Heart left ventricle (tissue), 16 donors: ENCODE measurements at regions not wholly inside any gene's neighbourhood (a gene's known extent, or its start where the extent isn't known, plus 50 kb on each side); places are given as distances from the start of the nearest gene placed in this dataset.

ENCODE experiments used
- ATAC-seq, 4 donors: fragments of 200-7000 bp; cut with Tn5 transposase; one replicate each; pipeline ENCODE4 v1.9.1; 2020 to 2022; ENCODE audit warnings: moderate library complexity in 4 of 4, mild to moderate bottlenecking in 3 of 4, moderate number of reproducible peaks in 1 of 4
- DNase-seq, 5 donors: peaks; one replicate each; pipeline ENCODE4 v3.0.0-alpha.2; 2020
- H3K27ac ChIP-seq, 12 donors: fragments of 200-600 bp; sonication (generic) in 4 of 12; one replicate each; pipeline versions ENCODE4 v1.5.0 to v1.8.0; 2016 to 2022; ENCODE audit warnings: mild to moderate bottlenecking in 2 of 12
- H3K27me3 ChIP-seq, 9 donors: fragments of 200-600 bp; sonication (generic) in 2 of 9; one replicate each; pipeline versions ENCODE4 v1.5.1 to v1.8.0; 2016 to 2022; ENCODE audit warnings: mild to moderate bottlenecking in 3 of 9
- H3K36me3 ChIP-seq, 9 donors: fragments of 200-600 bp; sonication (generic) in 2 of 9; one replicate each; pipeline versions ENCODE4 v1.5.0 to v1.8.0; 2018 to 2022; ENCODE audit warnings: mild to moderate bottlenecking in 2 of 9
- H3K4me1 ChIP-seq, 12 donors: fragments of 200-600 bp; sonication (generic) in 4 of 12; one replicate each; pipeline versions ENCODE4 v1.5.0 to v1.8.0; 2016 to 2022; ENCODE audit warnings: mild to moderate bottlenecking in 3 of 12
- H3K4me3 ChIP-seq, 12 donors: fragments of 200-600 bp; sonication (generic) in 4 of 12; one replicate each; pipeline versions ENCODE4 v1.5.0 to v1.8.0; 2017 to 2022; ENCODE audit warnings: mild to moderate bottlenecking in 9 of 12, moderate library complexity in 4 of 12
- H3K9me3 ChIP-seq, 12 donors: fragments of 200-600 bp; sonication (generic) in 4 of 12; one replicate each; pipeline versions ENCODE4 v1.5.0 to v1.8.0; 2016 to 2022; ENCODE audit warnings: mild to moderate bottlenecking in 1 of 12
- POLR2A ChIP-seq, 2 donors: fragments of 450-650 bp; IDR thresholded peaks; one replicate each; pipeline ENCODE4 v1.6.1; 2017; ENCODE audit warnings: antibody characterized with exemption in 2 of 2, mild to moderate bottlenecking in 2 of 2, moderate library complexity in 2 of 2
- WGBS, 4 donors: extraction: QIAGEN DNeasy Blood & Tissue Kit in 2 of 4; methylation state at CpG; one replicate each; pipeline versions ENCODE4 v1.1.5 to v1.1.7; 2013 to 2018; 5-methylcytosine and 5-hydroxymethylcytosine counted together
- intact Hi-C, 10 donors: fragments of 100-400 bp; cut with DNase I; formaldehyde crosslinking; loops; one replicate each; pipeline versions ENCODE4 v1.11.1 to v1.14.2; 2022
- TF ChIP-seq, protein P1 (sequence below), 12 donors: fragments of 200-600 bp; sonication (generic) in 4 of 12; IDR thresholded peaks; one replicate each; pipeline versions ENCODE4 v1.5.0 to v1.8.0; 2018 to 2022; ENCODE audit warnings: antibody characterized with exemption in 12 of 12, mild to moderate bottlenecking in 5 of 12
- donor health status: ischemic (EF 13 %, LVEDD 7.1; RV severe dilation, severe dysfunction).
- donor health status: healthy with polysubstance abuse.
- donor health status: DM: no; HTN: yes; CAD: no.
- donor health status: DM: no; HTN: no; CAD: no.
- donor health status: ischemic (EF 25% LVEDD 6.9; RV normal size, moderate dysfunction).
- donor health status: ischemic (EF 25% LVEDD 5.7; RV mildly dilated, moderate dysfunction).
- donor health status: healthy.
- donor health status: DM: yes; HTN: yes; CAD: no.
- donor health status: ischemic (EF 35%, LVEDD 5.7; RV mildly dilated, moderate dysfunction).
- donor health status: nonischemic (EF 11% LVEDD 7.7; RV severe dilation, severe dysfunction).
- donor health status: DM: yes; HTN: yes; CAD: no.
- donor health status: PGD.
- donor health status: ischemic (EF 29% LVEDD 5.4; RV normal size, mild dysfunction).
- donor health status: nonischemic (EF 23%, LVEDD 6.1; RV moderate dilation, normal function).

DNA sequence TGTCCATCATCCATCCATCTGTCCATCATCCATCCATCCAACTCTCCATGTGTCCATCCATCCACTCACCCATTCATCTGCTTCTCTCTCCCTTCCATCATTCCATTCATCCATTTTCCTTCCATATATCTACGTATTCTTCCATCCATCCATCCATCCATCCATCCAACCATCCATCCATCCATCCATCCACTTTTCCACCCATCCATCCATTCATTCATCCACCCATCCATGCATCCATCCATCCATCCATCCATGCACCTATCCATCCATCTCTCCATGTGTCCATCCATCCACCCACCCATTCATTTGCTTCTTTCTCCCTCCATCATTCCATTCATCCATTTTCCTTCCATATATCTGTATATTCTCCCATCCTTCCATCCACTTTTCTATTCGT is 214.0 kb upstream of the RTL1 start:
- WGBS, 4 donors = 60 to 75% (median 69%) methylated on average over 2 of the region's 2 CpGs
- Histone ChIP-seq H3K36me3 (no peaks in the 10 kb centered on the region), H3K27me3 (peaks cover 0 to 10% (median 0%) of the 10 kb centered on the region in 9 donors), H3K4me1 (peaks cover 0 to 16% (median 2%) of the 10 kb centered on the region in 12 donors), H3K27ac (no peak overlapping the region), H3K4me3 (no peak overlapping the region), H3K9me3 (no peaks in the 10 kb centered on the region)
- DNase-seq (no peak), ATAC-seq (no peak)
- intact Hi-C loops = no loop called here
- TF ChIP-seq POLR2A (IDR thresholded peaks at IDR 0.05) = no peak
- TF ChIP-seq, protein P1, sequence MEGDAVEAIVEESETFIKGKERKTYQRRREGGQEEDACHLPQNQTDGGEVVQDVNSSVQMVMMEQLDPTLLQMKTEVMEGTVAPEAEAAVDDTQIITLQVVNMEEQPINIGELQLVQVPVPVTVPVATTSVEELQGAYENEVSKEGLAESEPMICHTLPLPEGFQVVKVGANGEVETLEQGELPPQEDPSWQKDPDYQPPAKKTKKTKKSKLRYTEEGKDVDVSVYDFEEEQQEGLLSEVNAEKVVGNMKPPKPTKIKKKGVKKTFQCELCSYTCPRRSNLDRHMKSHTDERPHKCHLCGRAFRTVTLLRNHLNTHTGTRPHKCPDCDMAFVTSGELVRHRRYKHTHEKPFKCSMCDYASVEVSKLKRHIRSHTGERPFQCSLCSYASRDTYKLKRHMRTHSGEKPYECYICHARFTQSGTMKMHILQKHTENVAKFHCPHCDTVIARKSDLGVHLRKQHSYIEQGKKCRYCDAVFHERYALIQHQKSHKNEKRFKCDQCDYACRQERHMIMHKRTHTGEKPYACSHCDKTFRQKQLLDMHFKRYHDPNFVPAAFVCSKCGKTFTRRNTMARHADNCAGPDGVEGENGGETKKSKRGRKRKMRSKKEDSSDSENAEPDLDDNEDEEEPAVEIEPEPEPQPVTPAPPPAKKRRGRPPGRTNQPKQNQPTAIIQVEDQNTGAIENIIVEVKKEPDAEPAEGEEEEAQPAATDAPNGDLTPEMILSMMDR (IDR thresholded peaks at IDR 0.05) = no peak

DNA sequence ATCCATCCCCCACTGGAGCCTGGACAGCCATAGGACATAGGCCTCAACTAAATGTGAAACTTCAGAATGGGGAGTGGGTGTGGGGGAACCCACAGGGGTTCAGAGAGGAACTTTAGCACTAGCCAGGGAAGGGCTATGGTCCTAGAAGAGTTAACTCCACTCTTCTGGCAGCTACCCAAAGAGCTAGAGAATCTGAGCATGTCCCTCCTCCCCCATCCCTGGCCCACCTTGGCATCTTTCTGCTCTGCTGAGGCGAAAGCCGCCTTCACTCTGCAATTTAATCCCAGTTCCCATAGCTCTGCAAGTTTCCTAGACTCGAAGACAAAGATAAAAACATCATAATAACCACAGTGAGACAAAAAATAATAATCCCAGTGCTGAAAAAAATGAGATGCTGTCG is 214.7 kb upstream of the RTL1 start:
- DNase-seq = no peak
- no peak overlapping the region for H3K4me3 ChIP-seq
- ATAC-seq = no peak
- WGBS, 4 donors = 70 to 80% (median 77%) methylated on average over 4 of the region's 4 CpGs
- H3K9me3 ChIP-seq = no peaks in the 10 kb centered on the region
- H3K27ac ChIP-seq = no peak overlapping the region
- peaks cover 0 to 5% (median 0%) of the 10 kb centered on the region in 9 donors for H3K27me3 ChIP-seq
- TF ChIP-seq, protein P1 (IDR thresholded peaks at IDR 0.05) = no peak
- TF ChIP-seq POLR2A (IDR thresholded peaks at IDR 0.05) = no peak
- intact Hi-C loops = no loop called here
- no peaks in the 10 kb centered on the region for H3K36me3 ChIP-seq
- peaks cover 0 to 16% (median 2%) of the 10 kb centered on the region in 12 donors for H3K4me1 ChIP-seq

DNA sequence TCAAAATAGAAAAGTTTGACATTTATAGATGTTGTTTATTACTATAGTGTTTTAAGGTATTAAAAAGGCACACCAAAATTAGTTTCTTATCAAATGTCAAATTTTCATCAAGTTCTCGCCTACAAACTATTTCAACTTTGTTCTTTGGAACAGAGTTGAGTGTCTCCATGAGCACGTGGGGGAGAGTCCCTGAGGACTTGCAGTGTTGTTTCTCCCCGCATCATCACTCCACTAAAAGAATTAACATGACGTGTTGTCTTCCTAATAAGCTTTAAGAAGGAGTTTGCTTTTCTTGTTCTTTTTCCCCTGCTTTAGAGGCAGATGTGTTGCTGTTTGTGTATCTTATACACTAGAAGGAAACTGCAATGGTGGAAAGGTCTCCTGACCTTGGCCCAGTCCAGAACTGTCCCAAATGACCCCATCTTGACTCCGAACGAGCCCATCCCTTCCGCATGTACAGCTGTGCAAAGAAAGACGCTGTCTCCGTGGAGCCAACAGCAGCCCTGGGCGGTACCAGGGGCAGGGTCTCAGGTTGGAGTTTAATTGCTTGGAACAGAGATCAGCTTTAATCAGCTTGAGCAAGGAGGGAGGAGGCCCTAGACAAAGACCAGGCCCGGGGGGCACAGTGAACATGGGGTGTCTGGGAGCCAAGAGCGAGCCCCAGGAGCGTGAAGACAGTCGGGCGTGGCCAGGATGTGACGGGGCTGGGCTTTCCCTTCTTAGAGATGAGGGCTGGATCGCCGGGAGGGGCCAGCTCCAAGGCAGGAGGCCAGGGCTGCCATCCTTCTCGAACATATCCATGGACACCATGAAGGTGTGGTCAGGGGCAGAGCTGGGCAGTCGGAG is 215.4 kb upstream of the RTL1 start:
- no peaks in the 10 kb centered on the region for H3K36me3 ChIP-seq
- peaks cover 0 to 16% (median 2%) of the 10 kb centered on the region in 12 donors for H3K4me1 ChIP-seq
- intact Hi-C loops = no loop called here
- peak overlapping the region in 7 of 12 donors; percentile 50 to 76 (median 55) for H3K27ac ChIP-seq
- peak in 2 of 5 donors; percentile 48 to 69 for DNase-seq
- WGBS, 4 donors = 52 to 61% (median 56%) methylated on average over 19 to 20 of the region's 20 CpGs
- H3K4me3 ChIP-seq = no peak overlapping the region
- no peaks in the 10 kb centered on the region for H3K9me3 ChIP-seq
- ATAC-seq = peak in 3 of 4 donors; percentile 16 to 32 (median 18)
- TF ChIP-seq, protein P1 (IDR thresholded peaks at IDR 0.05) = no peak
- no peak for TF ChIP-seq POLR2A (IDR thresholded peaks at IDR 0.05)
- H3K27me3 ChIP-seq = peaks cover 0 to 5% (median 0%) of the 10 kb centered on the region in 9 donors

DNA sequence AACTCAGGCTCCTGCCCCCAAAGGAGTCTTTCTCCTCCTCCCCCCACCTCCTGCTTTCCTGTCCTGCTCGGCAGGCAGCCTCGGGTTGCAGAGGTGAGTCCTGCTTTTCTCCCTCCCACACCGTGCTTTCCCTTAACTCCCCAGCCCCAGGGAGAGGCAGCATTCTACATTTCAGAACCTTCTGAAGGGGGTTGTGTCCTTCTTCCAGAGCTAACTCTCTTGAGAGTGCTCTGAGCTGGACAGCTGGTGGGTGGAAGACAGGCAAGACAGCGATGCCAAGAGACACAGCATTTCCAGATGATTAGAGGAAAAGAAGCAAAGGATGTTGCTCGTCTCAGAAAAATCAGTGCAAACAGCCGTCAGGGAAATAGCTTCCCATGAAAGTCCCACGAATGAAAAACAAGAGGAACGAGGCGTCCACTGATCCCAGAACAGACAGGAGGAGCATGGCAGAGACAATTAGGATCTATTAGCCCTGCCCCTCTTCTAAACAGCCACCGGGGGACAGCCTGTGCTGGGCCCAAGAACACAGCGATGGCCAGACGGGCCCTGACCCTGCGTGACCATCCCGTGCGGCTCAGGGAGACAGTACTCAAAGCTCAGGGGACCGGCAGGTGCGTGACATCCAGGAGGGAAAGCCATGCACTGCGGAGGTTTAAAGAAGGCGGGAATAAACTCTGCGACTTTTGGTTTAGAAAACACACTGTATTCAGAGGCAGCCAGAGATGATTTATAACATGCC is 216.5 kb upstream of the RTL1 start:
- Histone ChIP-seq H3K4me3 (peak overlapping the region in 9 of 12 donors; percentile 1 to 46 (median 28)), H3K4me1 (peaks cover 0 to 16% (median 2%) of the 10 kb centered on the region in 12 donors), H3K27ac (peak overlapping the region in 11 of 12 donors; percentile 33 to 90 (median 53)), H3K9me3 (no peaks in the 10 kb centered on the region), H3K36me3 (no peaks in the 10 kb centered on the region), H3K27me3 (peaks cover 0 to 5% (median 0%) of the 10 kb centered on the region in 9 donors)
- DNase-seq (peak in 2 of 5 donors; percentile 39 to 46), ATAC-seq (peak in 3 of 4 donors; percentile 56 to 68 (median 58))
- 43 to 51% (median 48%) methylated on average over 19 to 20 of the region's 20 CpGs for WGBS, 4 donors
- TF ChIP-seq POLR2A (IDR thresholded peaks at IDR 0.05) = no peak
- TF ChIP-seq, protein P1 (IDR thresholded peaks at IDR 0.05) = no peak
- intact Hi-C loops = no loop called here
